ENCODE measurements at regions not wholly inside any gene's neighbourhood (a gene's known extent, or its start where the extent isn't known, plus 50 kb on each side); places are given as distances from the start of the nearest gene placed in this dataset.

DNA sequence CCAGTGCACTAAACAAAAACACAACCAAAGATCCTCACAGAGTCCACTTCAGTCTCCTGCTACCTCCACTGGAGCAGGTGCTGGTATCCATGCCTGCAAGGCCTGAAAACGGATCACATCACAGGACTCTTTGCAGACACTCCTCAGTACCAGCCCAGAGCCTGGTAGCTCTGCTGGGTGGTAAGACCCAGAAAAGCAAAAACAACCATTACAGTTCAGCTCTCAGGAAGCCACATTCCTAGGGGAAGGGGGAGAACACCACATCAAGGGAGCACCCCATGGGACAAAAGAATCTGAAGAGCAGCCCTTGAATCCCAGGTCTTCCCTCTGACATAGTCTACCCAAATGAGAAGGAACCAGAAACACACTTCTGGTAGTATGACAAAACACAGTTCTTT lies 52.5 kb upstream of the PFN2 start:
- TF ChIP-seq, protein P1, sequence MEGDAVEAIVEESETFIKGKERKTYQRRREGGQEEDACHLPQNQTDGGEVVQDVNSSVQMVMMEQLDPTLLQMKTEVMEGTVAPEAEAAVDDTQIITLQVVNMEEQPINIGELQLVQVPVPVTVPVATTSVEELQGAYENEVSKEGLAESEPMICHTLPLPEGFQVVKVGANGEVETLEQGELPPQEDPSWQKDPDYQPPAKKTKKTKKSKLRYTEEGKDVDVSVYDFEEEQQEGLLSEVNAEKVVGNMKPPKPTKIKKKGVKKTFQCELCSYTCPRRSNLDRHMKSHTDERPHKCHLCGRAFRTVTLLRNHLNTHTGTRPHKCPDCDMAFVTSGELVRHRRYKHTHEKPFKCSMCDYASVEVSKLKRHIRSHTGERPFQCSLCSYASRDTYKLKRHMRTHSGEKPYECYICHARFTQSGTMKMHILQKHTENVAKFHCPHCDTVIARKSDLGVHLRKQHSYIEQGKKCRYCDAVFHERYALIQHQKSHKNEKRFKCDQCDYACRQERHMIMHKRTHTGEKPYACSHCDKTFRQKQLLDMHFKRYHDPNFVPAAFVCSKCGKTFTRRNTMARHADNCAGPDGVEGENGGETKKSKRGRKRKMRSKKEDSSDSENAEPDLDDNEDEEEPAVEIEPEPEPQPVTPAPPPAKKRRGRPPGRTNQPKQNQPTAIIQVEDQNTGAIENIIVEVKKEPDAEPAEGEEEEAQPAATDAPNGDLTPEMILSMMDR (IDR thresholded peaks at IDR 0.05): no peak
- H3K4me1 ChIP-seq: no peaks in the 10 kb centered on the region
- no peak for DNase-seq
- no peaks in the 10 kb centered on the region for H3K27me3 ChIP-seq (ENCODE audit: low read depth)
- no peak overlapping the region for H3K27ac ChIP-seq
- no peaks in the 10 kb centered on the region for H3K36me3 ChIP-seq
- H3K9me3 ChIP-seq: peaks cover 3% of the 10 kb centered on the region
- no peak overlapping the region for H3K4me3 ChIP-seq
- ATAC-seq: no peak
- intact Hi-C loops (cut with DNase I): no loop called here

DNA sequence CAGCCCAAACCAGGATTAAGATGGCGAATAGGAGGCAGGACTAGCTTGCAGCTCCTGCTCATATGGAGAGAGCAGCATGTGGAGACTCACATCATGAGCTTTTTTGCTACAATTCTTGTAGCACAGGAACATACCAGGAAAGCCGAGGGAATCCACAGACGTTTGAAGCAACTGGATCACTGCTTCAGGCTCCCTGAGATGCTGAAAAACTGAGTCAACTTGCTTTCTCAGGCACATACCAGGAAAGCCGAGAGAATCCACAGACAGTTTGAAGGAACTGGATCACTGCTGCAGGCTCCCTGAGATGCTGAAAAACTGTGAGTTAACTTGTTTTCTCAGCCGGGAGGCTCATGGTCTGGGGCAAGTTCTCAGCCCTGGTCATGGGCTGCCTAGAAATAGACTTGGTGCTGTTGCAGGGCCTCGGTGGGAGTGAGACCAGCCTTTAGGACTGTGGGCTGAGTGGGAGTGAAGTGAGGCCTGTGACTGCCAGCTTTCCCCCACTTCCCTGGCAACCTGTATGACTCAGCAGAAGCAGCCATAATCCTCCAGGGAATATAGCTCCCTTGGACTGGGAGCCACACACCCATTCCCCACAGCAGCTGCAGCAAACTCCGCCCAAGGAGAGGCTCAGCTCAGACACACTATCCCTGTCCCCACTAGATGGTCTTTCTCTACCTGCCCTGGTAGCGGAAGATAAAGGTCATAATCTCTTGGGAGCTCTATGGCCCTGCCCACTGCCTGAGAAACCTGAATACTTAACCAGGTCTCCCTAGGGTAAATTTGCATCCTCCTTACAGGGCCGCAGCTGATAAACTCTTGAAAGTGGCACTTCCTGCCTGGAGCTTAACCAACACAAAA lies 51.9 kb upstream of the PFN2 start:
- TF ChIP-seq, protein P1 (IDR thresholded peaks at IDR 0.05): no peak
- Histone ChIP-seq H3K36me3 (no peaks in the 10 kb centered on the region), H3K9me3 (peaks cover 2% of the 10 kb centered on the region), H3K4me3 (no peak overlapping the region), H3K4me1 (no peaks in the 10 kb centered on the region), H3K27me3 (ENCODE audit: low read depth) (no peaks in the 10 kb centered on the region), H3K27ac (no peak overlapping the region)
- intact Hi-C loops (cut with DNase I): no loop called here
- DNase-seq (no peak), ATAC-seq (no peak)

DNA sequence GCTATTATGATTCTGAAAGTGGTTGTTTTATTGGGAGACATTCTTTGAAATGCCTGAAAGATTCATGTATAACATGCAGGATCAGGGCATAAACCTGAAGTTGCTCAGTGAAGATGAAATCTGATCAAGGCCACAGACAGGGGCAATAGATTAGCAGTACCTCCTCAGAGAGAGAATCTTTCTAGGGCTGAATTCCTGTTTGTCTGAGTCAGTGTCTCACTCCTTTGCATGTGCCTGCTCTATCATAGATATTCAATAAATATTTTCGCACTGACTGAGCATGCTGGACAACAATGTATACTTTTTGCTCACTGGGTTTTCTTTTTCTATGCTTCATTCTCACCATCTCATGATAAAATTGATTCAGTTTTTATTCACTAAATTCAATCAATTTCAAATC lies 49.8 kb upstream of the PFN2 start:
- ATAC-seq (no peak), DNase-seq (no peak)
- TF ChIP-seq, protein P1 (IDR thresholded peaks at IDR 0.05): no peak
- H3K4me1 ChIP-seq: no peaks in the 10 kb centered on the region
- intact Hi-C loops (cut with DNase I): no loop called here
- H3K36me3 ChIP-seq: no peaks in the 10 kb centered on the region
- no peak overlapping the region for H3K27ac ChIP-seq
- H3K4me3 ChIP-seq: no peak overlapping the region
- H3K27me3 ChIP-seq (ENCODE audit: low read depth): no peaks in the 10 kb centered on the region
- H3K9me3 ChIP-seq: no peaks in the 10 kb centered on the region

All from lower lobe of right lung (tissue), 2 donors.